GM12878 (cell line): ENCODE measurements at regions not wholly inside any gene's neighbourhood (a gene's known extent, or its start where the extent isn't known, plus 50 kb on each side); places are given as distances from the start of the nearest gene placed in this dataset.

Experiments used
- ATAC-seq: fragments of 200-7000 bp; cut with Tn5 transposase; 3 replicates; pipeline ENCODE4 v1.9.1; 2020; ENCODE audit warnings: mild to moderate bottlenecking, moderate library complexity
- BruUV-seq: library from RNA; stranded (reverse); fragments of 400-500 nt; replicated peaks from 2 replicates; lab custom pipeline; 2021; lab: Mats Ljungman, UMichigan
- CTCF ChIA-PET: fragments of 300-600 bp; sonication (Branson Sonifier 250); formaldehyde crosslinking; extraction: SDS; loops from one replicate; lab custom pipeline; 2021; ENCODE audit warnings: inconsistent platforms; lab: Yijun Ruan, JAX
- POLR2A ChIA-PET: fragments of 350-600 bp; formaldehyde crosslinking; extraction: SDS; loops from one replicate; lab custom pipeline; 2021; ENCODE audit warnings: inconsistent platforms; lab: Charles Lee
- RAD21 ChIA-PET: fragments of 300-600 bp; sonication (Branson Sonifier 250); formaldehyde crosslinking; loops from one replicate; lab custom pipeline; 2023; ENCODE audit warnings: antibody characterized with exemption; ENCODE audit not compliant: unreplicated experiment; lab: Charles Lee
- SMC1A ChIA-PET: fragments of 300-600 bp; sonication (Branson Sonifier 250); formaldehyde crosslinking; loops from one replicate; lab custom pipeline; 2023; ENCODE audit not compliant: unreplicated experiment, uncharacterized antibody; lab: Charles Lee
- DNase-seq: peaks from one replicate; pipeline ENCODE4 v3.0.0-alpha.2; 2011; ENCODE audit warnings: low read depth, low spot score
- FAIRE-seq: peaks from 3 replicates; lab custom pipeline; 2011; peaks lifted over from hg19 to GRCh38; lab: Jason Lieb, UNC
- H2AFZ ChIP-seq: 2 replicates; pipeline ENCODE4 v1.6.0; 2011; ENCODE audit warnings: low read depth, low read length, control low read depth; ENCODE audit not compliant: control insufficient read depth
- H3K27ac ChIP-seq: 2 replicates; pipeline ENCODE4 v1.5.1; 2011; ENCODE audit warnings: control low read depth; ENCODE audit not compliant: control insufficient read depth, insufficient read depth
- H3K27me3 ChIP-seq, 2 experiments: replicated peaks in 1 of 2; 2 replicates each; pipeline versions ENCODE4 v1.6.0 to v1.6.1; 2011; ENCODE audit warnings: low read length in 1 of 2; ENCODE audit not compliant: control insufficient read depth in 2 of 2, insufficient read depth in 2 of 2
- H3K36me3 ChIP-seq, 2 experiments: 2 replicates each; pipeline ENCODE4 v1.5.1; 2011; ENCODE audit warnings: low read length in 1 of 2; ENCODE audit not compliant: control insufficient read depth in 2 of 2, insufficient read depth in 2 of 2
- H3K4me1 ChIP-seq: 2 replicates; pipeline ENCODE4 v1.6.1; 2011; ENCODE audit warnings: mild to moderate bottlenecking, low read length, moderate library complexity, mixed read lengths; ENCODE audit not compliant: control insufficient read depth, insufficient read depth
- H3K4me2 ChIP-seq: 2 replicates; pipeline ENCODE4 v1.6.0; 2011; ENCODE audit warnings: control low read depth; ENCODE audit not compliant: control insufficient read depth, insufficient read depth
- H3K4me3 ChIP-seq: fragments of 200-600 bp; sonication (generic); 2 replicates; pipeline ENCODE4 v1.5.1; 2016
- H3K79me2 ChIP-seq: 2 replicates; pipeline ENCODE4 v1.6.0; 2011; ENCODE audit warnings: low read length; ENCODE audit not compliant: control insufficient read depth, insufficient read depth
- H3K9ac ChIP-seq: 2 replicates; pipeline ENCODE4 v1.8.0; 2011; ENCODE audit warnings: low read length, control low read depth, mixed read lengths; ENCODE audit not compliant: control insufficient read depth, insufficient read depth
- H3K9me3 ChIP-seq: replicated peaks from 3 replicates; pipeline ENCODE4 v1.5.1; 2011; ENCODE audit warnings: mild to moderate bottlenecking, low read length; ENCODE audit not compliant: control insufficient read depth, insufficient read depth
- H4K20me1 ChIP-seq: 2 replicates; pipeline ENCODE4 v1.6.0; 2011; ENCODE audit not compliant: control insufficient read depth, insufficient read depth
- BCL3 ChIP-seq: IDR thresholded peaks from 2 replicates; pipeline ENCODE4 v1.6.1; 2011; ENCODE audit warnings: borderline replicate concordance, low read depth, mild to moderate bottlenecking, moderate library complexity, low read length; ENCODE audit not compliant: insufficient read depth, poor library complexity, severe bottlenecking
- EGR1 ChIP-seq, 2 experiments: IDR thresholded peaks; 1 replicate in 1 of 2; 2 replicates in 1 of 2; pipeline ENCODE4 v1.6.1; 2011 to 2012; ENCODE audit warnings: low read depth in 2 of 2, low read length in 2 of 2, borderline replicate concordance in 1 of 2, mild to moderate bottlenecking in 1 of 2, moderate library complexity in 1 of 2
- FOXM1 ChIP-seq: IDR thresholded peaks from 2 replicates; pipeline ENCODE4 v1.6.1; 2012; ENCODE audit warnings: low read depth, mild to moderate bottlenecking, inconsistent platforms, low read length, moderate library complexity
- IKZF2 ChIP-seq, 2 experiments: fragments of 450-650 bp; IDR thresholded peaks; 2 replicates each; pipeline ENCODE4 v1.6.1; 2017; ENCODE audit warnings: mild to moderate bottlenecking in 2 of 2, moderate library complexity in 2 of 2
- MXI1 ChIP-seq: fragments of 150-350 bp; IDR thresholded peaks from 2 replicates; pipeline ENCODE4 v1.6.1; 2011; ENCODE audit warnings: low read depth, mild to moderate bottlenecking, inconsistent platforms, low read length, improper control_type of control experiment
- RAD21 ChIP-seq: IDR thresholded peaks from 2 replicates; pipeline ENCODE4 v1.6.1; 2011; ENCODE audit warnings: mild to moderate bottlenecking, low read depth, low read length, moderate library complexity; ENCODE audit not compliant: insufficient read depth
- RCOR1 ChIP-seq: conservative IDR thresholded peaks from 2 replicates; pipeline ENCODE4 v1.6.1; 2012; ENCODE audit warnings: low read depth, low read length, improper control_type of control experiment
- ZNF622 ChIP-seq: fragments of 450-650 bp; IDR thresholded peaks from 2 replicates; pipeline ENCODE4 v1.6.1; 2017; ENCODE audit warnings: mild to moderate bottlenecking, inconsistent platforms
- ZSCAN29 ChIP-seq: fragments of 450-650 bp; IDR thresholded peaks from 2 replicates; pipeline ENCODE4 v1.6.1; 2017; ENCODE audit warnings: mild to moderate bottlenecking, moderate library complexity
- ZZZ3 ChIP-seq: IDR thresholded peaks from 2 replicates; pipeline ENCODE4 v1.6.1; 2011; ENCODE audit warnings: low read depth; ENCODE audit not compliant: control insufficient read depth, insufficient read length
- WGBS: methylation state at CpG from one replicate; pipeline ENCODE4 v1.1.6; 2016; ENCODE audit warnings: low lambda C conversion rate; ENCODE audit not compliant: insufficient replicate concordance, insufficient coverage; ENCODE audit errors: missing lambda C conversion rate; 5-methylcytosine and 5-hydroxymethylcytosine counted together
- in situ Hi-C: fragments of 300-500 bp; cut with MboI; formaldehyde crosslinking; loops from 9 replicates; pipeline ENCODE4 v1.14.3; 2018; ENCODE audit warnings: mixed read lengths
- intact Hi-C: fragments of 100-400 bp; cut with micrococcal nuclease; formaldehyde crosslinking; loops from one replicate; pipeline ENCODE4 v1.14.2; 2022; ENCODE audit not compliant: unreplicated experiment
- TF ChIP-seq, protein P1 (sequence below): IDR thresholded peaks from 2 replicates; pipeline ENCODE4 v1.6.1; 2012; ENCODE audit warnings: low read depth, low read length, improper control_type of control experiment
- TF ChIP-seq, protein P2 (sequence below): fragments of 450-650 bp; conservative IDR thresholded peaks from 2 replicates; pipeline ENCODE4 v1.6.1; 2017; ENCODE audit warnings: mild to moderate bottlenecking, moderate library complexity

GRCh38 chr6:154579046-154579445, 68.6 kb upstream of the CNKSR3 start:
- SMC1A ChIA-PET, result no interaction called here
- WGBS, result 31% methylated on average over 2 of the region's 2 CpGs
- CTCF ChIA-PET, result no interaction called here
- in situ Hi-C loops, result no loop called here
- Histone ChIP-seq H3K27ac (no peak overlapping the region), H3K4me3 (no peak overlapping the region), H2AFZ (no peak overlapping the region), H3K79me2 (no peaks in the 10 kb centered on the region), H3K9me3 (no peaks in the 10 kb centered on the region; the same call in 2 of the 3 replicates), H3K4me2 (no peak overlapping the region), H3K36me3 (no peaks in the 10 kb centered on the region), H3K9ac (no peak overlapping the region), H3K27me3 (no peaks in the 10 kb centered on the region), H3K4me1 (no peaks in the 10 kb centered on the region), H4K20me1 (no peaks in the 10 kb centered on the region)
- intact Hi-C loops, result no loop called here
- ATAC-seq (no peak), FAIRE-seq (no peak), DNase-seq (no peak)
- POLR2A ChIA-PET, result no interaction called here
- RAD21 ChIA-PET, result no interaction called here
- TF ChIP-seq, protein P1, sequence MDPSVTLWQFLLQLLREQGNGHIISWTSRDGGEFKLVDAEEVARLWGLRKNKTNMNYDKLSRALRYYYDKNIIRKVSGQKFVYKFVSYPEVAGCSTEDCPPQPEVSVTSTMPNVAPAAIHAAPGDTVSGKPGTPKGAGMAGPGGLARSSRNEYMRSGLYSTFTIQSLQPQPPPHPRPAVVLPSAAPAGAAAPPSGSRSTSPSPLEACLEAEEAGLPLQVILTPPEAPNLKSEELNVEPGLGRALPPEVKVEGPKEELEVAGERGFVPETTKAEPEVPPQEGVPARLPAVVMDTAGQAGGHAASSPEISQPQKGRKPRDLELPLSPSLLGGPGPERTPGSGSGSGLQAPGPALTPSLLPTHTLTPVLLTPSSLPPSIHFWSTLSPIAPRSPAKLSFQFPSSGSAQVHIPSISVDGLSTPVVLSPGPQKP, result no peak
- TF ChIP-seq ZNF622 (no peak), RAD21 (no peak), BCL3 (no peak), ZSCAN29 (no peak), MXI1 (no peak), ZZZ3 (no peak), EGR1 (IDR thresholded peaks at IDR 0.05; ENCODE audit: borderline replicate concordance in 1 of 2, low read depth in 2 of 2, low read length in 2 of 2) (no peak), IKZF2 (IDR thresholded peaks at IDR 0.05) (no peak), RCOR1 (no peak), FOXM1 (no peak)
- TF ChIP-seq, protein P2, sequence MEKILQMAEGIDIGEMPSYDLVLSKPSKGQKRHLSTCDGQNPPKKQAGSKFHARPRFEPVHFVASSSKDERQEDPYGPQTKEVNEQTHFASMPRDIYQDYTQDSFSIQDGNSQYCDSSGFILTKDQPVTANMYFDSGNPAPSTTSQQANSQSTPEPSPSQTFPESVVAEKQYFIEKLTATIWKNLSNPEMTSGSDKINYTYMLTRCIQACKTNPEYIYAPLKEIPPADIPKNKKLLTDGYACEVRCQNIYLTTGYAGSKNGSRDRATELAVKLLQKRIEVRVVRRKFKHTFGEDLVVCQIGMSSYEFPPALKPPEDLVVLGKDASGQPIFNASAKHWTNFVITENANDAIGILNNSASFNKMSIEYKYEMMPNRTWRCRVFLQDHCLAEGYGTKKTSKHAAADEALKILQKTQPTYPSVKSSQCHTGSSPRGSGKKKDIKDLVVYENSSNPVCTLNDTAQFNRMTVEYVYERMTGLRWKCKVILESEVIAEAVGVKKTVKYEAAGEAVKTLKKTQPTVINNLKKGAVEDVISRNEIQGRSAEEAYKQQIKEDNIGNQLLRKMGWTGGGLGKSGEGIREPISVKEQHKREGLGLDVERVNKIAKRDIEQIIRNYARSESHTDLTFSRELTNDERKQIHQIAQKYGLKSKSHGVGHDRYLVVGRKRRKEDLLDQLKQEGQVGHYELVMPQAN, result no peak
- no TSS peak for BruUV-seq
